Fibroblast of peridontal ligament (primary cell): ENCODE measurements at regions not wholly inside any gene's neighbourhood (a gene's known extent, or its start where the extent isn't known, plus 50 kb on each side); places are given as distances from the start of the nearest gene placed in this dataset.

Experiments
- DNase-seq: peaks from one replicate; pipeline ENCODE4 v3.0.0-alpha.2; 2010; ENCODE audit errors: extremely low read depth

DNA sequence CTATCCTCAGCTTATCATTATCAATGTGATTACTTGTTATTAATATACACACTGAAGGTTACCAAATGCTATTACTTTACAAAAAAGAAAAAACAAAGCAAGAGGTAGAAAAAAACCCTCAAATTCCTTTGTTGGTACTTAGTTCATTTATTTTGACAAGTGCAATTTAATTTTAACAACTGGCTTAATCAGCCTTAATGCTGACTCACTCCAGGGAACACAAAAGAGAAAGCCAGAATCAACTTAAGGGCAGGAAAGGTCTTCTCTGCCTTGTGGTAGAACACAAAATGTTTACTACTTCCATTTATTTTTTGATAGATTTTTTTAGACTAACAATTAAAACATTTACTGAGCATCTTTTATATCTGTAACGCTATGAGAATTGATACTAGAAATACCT lies 417.1 kb downstream of the PCDH17 start:
- no peak for DNase-seq

DNA sequence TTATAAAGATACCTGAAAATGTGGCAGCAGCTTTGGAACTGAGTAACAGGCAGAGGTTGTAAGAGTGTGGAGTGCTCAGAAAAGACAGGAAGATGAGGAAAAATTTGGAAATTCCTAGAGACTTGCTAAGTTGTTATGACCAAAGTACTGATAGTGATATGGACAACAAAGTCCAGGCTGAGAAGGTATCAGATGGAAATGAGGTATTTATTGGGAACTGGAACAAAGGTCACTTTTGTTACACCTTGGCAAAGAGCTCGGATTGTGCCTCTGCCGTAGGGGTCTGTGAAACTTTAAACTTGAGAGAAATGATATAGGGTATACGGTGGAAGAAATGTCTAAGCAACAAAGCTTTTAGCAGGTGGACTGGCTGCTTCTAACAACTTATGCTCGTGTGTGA lies 419.9 kb downstream of the PCDH17 start:
- no peak for DNase-seq

DNA sequence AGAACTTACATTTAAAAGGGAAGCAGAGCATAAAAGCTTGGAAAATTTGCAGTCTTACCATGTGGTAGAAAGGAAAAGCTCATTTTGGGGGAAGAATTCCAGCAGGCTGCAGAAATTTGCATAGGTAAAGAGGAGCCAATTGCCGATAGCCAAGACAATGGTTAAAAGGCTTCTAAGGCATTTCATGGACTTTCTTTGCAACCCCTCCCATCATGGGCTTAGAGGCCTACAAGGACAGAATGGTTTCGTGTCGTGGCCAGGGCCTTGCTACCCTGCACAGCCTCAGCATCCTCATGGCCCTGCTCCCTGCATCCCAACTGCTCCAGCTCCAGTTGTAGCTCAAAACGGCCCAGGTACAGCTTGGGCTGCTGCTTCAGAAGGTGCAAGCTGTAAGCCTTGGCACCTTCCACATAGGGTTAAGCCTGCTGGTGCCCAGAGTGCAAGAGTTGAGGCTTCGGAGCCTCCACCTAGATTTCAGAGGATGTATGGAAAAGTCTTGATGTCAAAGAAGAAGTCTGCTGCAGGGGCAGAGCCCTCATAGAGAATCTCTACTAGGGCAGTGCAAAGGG lies 420.3 kb downstream of the PCDH17 start:
- no peak for DNase-seq

DNA sequence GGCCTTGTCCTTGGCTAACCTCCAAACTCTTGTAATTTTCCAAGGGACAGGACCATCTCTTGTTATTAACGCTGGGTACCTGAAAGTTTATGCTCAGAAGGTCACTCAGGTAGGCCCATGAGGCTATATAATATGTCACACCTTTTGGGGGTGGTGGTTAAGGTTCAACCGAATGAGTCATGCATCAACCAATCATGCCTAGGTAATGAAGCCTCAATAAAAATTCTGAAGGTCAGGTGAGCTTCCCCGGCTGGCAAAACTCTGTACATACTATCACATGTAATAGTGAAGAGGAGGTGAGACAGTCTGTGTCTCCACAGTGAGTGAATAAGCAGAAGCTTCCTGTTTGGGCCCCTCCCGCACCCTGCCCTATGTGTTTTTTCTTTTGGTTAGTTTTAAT lies 424.9 kb downstream of the PCDH17 start:
- DNase-seq, result no peak

DNA sequence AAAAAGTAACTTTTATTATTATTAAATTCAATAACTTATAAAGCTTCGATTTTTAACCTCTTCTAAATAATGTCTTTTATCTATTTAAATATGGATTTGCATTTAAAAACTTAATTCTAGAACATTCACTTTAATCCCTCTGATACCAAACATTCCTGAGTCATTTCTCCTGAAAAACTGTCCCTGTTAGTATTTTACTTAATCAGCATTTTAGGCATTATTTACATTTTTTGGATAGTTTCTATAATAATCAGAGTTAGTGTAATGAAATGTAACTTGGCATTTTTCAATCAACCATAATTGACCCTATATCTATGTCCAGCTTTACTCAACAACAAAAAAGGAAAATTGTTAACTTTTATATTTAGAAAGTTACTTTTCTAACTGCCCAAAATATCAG lies 428.1 kb downstream of the PCDH17 start:
- DNase-seq, result no peak

DNA sequence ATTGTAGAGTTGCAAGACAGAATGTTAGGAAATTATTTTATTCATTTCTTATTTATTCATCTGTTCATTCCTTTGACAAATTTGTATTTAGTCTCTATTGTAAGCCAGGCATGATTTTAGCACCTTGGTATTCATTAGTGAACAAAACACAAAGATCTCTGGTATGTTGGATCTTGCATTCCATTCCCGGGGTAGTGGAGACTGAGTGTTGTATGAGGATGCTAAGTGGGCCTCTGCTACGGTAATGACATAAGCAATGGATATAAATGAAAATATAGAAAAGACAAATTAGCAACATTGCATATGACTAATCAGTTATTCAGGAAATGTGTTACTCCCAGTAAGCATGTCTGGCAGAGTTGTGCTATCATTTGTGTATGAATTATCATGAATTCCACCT lies 449.3 kb downstream of the PCDH17 start:
- DNase-seq, result no peak

DNA sequence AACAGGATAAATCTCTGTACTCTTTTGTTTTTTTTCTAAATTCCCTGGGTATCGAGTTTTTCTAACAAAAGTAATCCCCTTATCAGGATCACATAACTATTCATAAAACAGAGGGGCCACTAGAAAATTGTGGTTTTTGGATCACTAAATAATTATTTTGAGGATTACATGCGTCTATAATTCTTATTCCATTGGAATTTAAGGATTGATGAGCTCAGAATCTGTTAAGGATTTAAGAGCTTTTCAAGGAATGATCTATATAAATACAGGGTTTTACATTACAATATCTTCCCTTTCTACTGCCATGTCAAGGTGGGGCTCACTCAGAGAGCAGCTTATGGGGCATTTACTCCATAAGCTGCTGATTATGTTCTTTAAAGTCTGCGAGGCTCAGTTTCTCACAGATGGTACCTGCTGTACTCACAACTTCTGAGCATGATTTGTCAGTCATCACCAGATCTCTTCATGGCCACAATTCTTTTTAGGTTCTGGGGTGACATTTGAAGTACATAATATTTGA lies 449.8 kb downstream of the PCDH17 start:
- DNase-seq, result no peak

DNA sequence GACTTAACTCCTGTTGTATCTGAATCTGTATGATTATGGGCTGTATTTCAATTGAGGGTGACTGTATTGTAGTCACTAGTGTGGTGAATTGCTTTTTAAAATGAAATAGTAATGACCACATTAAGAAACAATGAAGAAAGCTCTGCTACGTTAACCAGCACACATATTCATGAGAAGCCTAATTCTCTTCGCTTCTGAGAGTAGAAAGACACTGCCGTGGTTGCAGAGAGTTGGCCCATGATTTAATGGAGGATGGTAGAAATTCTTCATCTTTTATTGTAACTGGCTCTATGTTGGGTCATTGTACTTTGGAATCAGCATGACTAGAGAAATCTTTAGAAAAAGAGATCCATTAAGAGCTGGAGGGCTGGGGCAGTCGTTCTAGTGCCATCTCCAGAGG lies 451.5 kb downstream of the PCDH17 start:
- DNase-seq, result no peak

DNA sequence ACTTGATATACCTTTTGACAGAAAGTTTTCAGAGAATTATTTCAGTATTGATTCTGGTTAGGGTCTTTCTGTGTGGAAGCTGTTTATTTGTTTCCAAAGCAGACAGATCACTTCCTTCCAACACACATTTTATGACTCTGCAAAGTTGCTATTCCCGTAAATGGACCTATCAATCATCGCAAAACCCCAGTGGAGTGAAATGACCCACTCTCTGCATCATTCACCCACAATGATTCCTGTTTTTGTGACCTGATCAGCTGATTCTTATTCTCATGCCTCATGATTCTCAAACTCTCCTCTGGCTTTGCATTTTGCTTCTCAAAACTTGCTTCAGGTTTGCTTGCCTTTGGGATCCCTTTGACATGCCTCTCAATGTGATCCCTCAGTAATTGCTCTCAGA lies 453.7 kb downstream of the PCDH17 start:
- no peak for DNase-seq

DNA sequence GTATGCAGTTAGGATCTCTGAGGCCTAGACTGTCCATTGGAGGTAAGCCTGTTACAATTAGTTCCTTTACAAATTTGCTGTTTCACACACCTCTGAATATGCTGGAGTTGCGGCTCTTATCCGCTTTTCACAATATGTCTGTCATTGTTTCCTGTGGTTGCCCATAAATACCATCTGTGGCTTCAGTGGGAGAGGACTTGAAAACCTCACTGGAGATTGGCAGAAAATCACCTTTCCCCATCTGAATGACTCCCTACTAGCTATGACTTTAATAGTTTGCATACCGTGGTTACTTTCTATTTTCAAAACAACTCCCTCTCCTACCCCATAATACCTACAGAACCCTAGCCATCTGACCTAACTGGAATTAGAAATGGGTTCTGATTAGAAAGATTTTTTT lies 454.3 kb downstream of the PCDH17 start:
- DNase-seq, result no peak

DNA sequence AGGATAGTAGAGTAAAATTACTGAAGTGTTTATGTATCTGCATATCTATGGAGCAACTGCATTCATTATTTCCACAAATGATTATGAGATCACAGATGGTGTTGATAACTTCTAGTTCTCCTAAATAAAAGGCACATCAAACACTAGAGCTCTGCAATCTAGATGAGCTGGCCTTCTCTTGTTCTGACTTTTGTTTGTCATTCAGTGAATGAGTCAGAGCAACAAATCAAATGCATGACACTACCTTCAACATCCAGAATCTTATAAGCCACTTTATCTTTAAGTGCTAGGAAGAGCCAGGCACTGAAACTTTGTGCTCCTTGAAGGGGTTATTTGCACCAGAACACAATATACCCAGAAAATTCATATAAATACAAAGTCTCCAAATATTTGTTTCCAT lies 456.0 kb downstream of the PCDH17 start:
- no peak for DNase-seq

DNA sequence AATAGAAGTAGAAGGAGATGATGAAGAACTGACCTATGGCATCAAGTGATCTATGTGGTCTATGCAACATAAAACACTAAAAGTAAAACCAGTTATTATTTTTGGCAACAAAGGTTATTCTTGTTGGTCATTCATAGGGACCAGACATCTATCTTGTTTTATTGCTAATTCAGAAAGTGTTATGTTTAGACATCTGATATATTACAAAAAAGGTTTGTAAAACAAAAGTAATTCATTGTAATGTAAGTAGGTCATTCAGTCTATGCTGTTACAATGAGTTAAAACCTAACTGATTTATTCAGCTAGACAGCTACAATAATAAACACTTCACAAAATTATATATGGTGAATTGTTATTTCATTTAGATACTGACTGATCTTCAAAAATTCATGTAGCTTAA lies 461.9 kb downstream of the PCDH17 start:
- no peak for DNase-seq

DNA sequence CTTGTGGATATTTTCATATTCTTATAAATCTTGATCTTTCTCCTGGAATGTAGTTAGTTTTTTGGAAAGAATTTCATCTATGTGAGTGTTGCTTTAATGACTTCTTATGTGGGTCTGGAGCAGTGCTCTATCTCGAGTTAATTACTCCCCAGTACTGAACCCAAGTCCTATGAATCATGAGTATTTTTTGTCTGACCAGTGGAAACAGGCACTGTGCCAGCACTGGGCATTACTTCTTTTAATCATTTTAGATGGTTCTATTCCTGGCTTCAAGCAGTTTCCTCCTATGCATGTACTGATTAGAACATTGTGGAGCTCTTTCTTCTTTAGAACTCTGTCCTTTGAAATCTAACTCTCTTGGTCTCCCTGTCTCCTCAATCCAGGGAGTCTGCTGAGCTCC lies 466.3 kb downstream of the PCDH17 start:
- no peak for DNase-seq

DNA sequence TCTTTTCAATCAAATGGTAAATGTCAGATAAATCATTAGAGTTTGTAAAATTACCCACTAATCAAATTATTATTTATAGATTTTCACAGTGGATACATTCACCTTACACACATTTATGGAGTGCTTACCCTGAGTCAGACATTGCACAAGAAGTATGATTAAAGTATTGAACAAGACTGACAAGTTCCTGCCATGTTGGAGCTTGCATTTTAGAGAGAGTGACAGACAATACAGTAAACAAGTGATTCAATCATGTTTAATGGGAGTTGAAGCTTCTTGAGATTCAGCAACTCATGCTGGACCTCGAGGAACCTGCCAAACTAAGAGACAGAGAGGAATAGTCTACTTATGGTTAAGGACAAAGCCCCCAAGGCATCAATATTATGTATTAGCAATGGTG lies 487.8 kb downstream of the PCDH17 start:
- no peak for DNase-seq

DNA sequence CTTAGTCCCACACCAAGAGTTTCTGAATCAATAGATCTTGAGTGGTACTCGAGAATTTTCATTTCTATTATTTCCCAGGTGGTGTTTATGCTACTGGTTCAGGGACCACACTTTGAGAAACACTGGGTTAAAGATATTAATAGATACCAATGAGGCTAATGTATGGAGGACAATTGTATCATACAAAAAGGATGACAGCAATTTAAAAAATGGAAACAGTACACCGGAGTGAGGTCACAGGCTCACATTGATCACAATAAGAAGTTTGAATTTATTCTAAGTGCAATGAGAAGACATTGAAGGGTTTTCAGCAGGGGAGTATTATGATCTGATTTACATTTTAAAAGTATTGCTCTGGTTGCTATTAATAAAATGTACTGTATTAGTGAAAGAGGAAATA lies 488.3 kb downstream of the PCDH17 start:
- no peak for DNase-seq

DNA sequence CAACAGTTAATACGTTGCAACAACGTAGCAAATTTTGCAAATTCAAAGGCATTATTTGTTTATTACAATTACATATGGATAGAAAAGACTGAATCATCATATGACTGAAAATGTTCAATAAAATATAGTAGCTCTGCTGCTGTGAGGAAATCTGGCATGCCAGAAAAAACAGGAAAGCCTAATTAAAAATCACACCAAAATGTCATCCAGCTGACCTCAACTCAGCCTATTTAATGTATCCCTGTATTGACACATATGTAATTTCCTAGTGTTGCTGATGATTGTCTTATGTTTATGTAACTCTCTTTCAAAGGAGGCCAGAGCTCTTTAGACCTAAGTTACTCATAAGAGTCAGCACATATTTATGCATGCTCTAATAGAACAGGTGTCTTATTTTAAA lies 495.0 kb downstream of the PCDH17 start:
- no peak for DNase-seq

DNA sequence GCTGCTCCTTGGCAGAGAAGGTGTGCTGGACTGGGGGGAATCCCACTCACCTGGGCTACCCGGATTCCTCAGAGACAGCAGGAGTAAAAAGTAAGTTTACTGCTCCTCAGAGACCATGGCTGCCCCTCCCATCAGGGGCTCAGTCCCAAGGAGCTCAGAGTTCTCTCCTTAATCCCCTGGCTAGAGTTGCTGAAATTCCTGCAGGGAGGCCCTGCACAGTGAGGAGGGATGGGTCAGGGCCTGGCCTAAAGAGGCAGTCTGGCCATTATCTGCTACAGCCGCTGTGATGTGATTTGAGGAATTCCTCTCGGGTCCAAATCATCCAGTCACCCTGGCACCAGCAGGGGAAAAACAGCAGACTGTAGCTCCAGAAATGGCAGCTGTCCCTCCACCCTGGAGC lies 502.5 kb downstream of the PCDH17 start:
- no peak for DNase-seq

DNA sequence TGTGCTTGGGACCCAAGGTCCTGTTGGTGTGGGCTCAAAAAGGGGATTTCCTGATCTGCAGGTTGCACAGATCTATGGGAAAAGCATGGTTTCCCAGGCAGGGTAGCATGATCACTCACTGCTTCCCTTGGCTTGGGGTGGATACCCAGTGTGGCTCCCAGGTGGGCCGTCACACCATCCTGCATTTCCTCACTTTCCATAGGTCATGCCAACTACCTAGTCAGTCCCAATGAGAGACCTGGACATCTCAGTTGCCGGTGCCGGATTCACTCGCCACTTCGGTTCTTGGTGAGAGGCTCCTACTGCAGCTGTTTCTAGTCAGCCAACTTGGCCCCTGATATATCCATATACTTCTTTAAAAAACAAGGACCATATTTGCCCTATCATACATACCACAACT lies 503.0 kb downstream of the PCDH17 start:
- DNase-seq, result no peak

DNA sequence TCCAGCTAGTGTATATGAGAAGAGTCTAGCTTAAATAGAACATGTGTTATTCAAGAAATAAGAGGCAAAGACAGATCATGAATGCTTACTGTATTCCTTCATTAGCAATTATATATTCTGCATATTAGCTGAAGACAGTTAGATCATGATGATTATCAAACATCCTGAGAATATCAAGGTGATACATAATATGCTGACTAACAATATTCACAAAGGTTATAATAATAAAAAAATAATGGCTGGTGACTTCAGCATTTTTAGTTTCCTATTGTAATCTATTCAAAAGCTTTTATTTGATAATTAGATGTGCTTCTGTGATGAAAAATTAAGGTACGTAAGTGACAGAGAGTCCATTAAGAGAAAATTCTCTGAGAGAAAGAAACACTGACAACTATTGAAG lies 511.4 kb downstream of the PCDH17 start:
- no peak for DNase-seq

DNA sequence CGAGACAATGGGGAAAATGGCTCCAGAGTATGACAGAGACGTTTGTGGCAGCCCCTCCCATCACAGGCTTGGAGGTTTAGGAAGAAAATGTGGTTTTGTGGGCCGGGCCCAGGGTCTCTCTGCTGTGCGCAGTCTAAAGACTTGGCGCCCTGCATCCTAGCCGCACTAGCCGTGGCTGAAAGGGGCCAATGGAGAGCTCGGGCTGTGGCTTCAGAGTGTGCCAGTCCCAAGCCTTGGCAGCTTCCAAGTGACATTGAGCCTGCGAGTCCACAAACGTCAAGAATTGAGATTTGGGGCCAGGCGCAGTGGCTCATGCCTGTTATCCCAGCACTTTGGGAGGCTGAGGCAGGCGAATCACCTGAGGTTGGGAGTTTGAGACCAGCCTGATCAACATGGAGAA lies 513.1 kb downstream of the PCDH17 start:
- DNase-seq, result no peak

DNA sequence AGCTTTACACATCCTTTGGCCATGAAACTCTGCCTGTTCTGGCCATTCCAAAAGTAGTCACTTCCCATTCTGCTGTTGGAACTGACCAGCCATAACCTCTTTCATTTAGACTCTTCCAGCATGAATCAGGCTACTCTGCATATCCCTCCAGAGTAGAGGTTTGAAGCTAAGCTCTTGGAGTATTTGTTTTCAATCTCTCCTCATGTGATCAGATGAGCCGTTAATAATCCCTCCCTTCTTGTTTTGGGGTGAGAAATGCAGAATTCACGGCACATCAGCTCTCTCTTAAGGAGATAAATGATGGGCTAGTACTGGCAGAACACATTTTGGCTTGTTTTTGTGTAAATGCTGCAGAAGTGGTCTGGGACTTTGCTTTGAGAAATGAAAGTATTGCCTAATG lies 519.9 kb downstream of the PCDH17 start:
- no peak for DNase-seq

DNA sequence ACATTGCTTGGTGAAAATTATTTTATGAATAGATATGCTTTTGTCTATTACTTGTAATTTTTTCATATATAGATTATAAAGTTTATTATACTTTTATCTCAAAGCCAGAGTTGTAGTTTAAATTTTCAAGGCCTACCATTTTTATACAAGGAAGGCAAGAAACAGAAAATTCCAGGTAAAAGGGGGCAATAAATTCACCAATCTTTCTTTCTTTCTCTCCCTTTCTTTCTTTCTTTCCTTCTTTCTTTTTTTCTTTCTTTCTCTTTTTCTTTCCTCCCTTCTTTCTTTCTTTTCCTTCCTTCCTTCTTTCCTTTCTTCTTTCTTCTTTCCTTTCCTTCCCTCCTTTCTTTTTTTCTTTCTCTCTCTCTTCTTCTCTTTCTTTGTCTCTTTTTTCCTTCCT lies 529.4 kb downstream of the PCDH17 start:
- no peak for DNase-seq

DNA sequence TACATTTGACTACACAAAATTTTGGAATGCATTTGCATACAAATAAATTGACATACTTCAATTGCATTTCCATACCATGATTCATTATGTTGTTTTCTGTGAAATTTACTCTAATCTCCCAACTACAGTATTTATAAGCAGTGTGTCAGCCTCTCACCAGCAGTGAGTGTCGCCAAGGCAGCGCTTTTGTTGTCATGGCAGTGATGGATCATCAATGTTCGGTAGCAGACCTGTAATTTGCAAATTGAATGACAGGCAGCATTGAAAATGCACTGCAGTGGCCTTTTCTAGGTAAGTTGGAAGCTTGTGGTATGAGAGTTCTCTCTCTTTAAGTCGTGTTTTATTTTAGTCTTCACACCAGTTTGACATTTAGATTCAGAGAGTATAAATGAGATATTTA lies 534.1 kb downstream of the PCDH17 start:
- DNase-seq, result no peak

DNA sequence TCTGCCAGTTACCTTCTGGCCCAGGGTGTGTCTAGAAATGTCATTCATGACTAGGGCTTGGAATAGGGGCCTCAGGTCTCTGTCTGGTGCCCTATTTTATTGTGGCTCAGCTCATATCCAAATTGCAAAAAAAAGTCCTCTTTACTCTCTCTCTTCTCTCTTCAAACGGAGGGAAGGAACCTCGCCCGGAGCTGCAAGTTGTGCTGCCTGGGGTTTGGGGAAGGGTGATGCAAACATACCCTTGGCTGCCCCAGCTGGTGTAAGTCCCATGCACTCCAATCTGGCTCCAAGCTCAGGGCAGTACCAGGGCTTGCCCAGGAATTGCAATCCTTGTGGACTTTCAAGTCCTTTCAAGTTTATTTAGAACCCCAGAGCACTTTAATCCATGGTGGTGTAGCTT lies 549.6 kb downstream of the PCDH17 start:
- DNase-seq, result no peak

DNA sequence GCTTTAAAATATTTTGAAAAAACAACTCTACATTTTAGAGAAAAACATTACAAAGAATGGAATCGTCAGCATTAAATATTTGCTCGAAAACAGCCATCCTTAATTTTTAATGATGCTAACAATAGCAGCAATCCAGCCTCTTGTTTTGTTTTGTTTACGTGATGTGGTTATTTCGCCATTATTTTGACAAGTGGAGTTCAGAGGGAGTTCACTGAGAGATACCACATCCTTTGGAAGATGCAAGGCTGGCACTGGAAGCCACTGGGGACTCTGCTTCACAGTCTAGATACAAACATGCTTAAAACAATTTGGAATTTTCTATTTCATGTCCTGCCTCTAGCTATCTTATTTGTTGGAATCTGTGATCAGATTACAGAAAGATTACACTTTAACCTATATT lies 556.3 kb downstream of the PCDH17 start:
- DNase-seq, result no peak
